Neural progenitor cell (in vitro differentiated cells): ENCODE measurements at regions not wholly inside any gene's neighbourhood (a gene's known extent, or its start where the extent isn't known, plus 50 kb on each side); places are given as distances from the start of the nearest gene placed in this dataset.

Experiments
- EZH2phosphoT487 ChIP-seq: fragments of 200-600 bp; sonication (generic); IDR thresholded peaks from 2 replicates; pipeline ENCODE4 v1.6.1; 2017; ENCODE audit warnings: antibody characterized with exemption
- TF ChIP-seq, protein P1 (sequence below): fragments of 200-600 bp; sonication (generic); IDR thresholded peaks from 2 replicates; pipeline ENCODE4 v1.5.1; 2017; ENCODE audit warnings: antibody characterized with exemption, mild to moderate bottlenecking

DNA sequence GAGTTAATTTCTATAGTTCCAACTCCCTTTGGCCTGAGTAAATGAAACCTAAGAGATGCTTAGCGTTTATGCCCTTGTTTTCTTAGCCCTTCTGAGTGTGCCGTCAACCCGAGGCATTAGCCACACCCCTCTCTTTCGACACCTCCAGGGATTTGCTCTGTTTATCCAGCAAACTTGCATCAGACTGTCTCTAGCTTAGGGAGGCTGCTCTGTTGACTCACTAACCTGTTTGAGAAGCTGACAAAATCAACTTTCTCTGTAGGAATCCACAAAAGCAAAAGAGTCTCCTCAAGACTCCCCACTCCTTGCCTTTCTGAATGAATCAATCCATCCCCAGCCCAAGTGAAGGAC, 317.6 kb downstream of the TNS1 start:
- TF ChIP-seq EZH2phosphoT487, result no peak
- TF ChIP-seq, protein P1, sequence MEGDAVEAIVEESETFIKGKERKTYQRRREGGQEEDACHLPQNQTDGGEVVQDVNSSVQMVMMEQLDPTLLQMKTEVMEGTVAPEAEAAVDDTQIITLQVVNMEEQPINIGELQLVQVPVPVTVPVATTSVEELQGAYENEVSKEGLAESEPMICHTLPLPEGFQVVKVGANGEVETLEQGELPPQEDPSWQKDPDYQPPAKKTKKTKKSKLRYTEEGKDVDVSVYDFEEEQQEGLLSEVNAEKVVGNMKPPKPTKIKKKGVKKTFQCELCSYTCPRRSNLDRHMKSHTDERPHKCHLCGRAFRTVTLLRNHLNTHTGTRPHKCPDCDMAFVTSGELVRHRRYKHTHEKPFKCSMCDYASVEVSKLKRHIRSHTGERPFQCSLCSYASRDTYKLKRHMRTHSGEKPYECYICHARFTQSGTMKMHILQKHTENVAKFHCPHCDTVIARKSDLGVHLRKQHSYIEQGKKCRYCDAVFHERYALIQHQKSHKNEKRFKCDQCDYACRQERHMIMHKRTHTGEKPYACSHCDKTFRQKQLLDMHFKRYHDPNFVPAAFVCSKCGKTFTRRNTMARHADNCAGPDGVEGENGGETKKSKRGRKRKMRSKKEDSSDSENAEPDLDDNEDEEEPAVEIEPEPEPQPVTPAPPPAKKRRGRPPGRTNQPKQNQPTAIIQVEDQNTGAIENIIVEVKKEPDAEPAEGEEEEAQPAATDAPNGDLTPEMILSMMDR, result no peak
